ENCODE measurements at regions not wholly inside any gene's neighbourhood (a gene's known extent, or its start where the extent isn't known, plus 50 kb on each side); places are given as distances from the start of the nearest gene placed in this dataset.

GRCh38 chr4:14864365-14865030 is 137.8 kb upstream of the CPEB2 start:
- no peak for TF ChIP-seq CTCF (IDR thresholded peaks at IDR 0.05; ENCODE audit: borderline replicate concordance, insufficient read depth, low read depth, low read length)

DNA sequence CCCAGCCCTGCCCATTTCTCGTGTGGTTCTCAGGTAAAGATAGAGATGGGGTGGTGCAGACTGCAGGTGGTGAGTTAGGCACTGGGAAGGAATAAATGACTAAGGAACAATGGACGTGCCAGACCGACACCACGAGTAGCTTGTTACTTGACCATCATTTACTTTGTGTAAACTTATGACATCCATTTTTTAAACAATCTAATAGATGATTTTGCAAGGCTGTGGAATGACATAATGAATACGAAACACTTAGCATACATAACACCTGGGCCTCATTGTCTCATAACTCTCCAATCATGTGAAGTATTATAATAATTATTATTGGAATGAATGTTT is 137.3 kb upstream of the CPEB2 start:
- no peak overlapping the region for H3K4me3 ChIP-seq (ENCODE audit: low read depth, low read length)
- no peak for TF ChIP-seq CTCF (IDR thresholded peaks at IDR 0.05; ENCODE audit: borderline replicate concordance, insufficient read depth, low read depth, low read length)

More at GRCh38 chr4:14864365-14865030, 137.8 kb upstream of the CPEB2 start:
- no peak overlapping the region for H3K4me3 ChIP-seq (ENCODE audit: low read depth, low read length)

- no peak overlapping the region for H3K4me3 ChIP-seq (ENCODE audit: low read depth, low read length)
- no peak for TF ChIP-seq CTCF (IDR thresholded peaks at IDR 0.05; ENCODE audit: borderline replicate concordance, insufficient read depth, low read depth, low read length)
Measured at GRCh38 chr4:14865804-14866203, 136.5 kb upstream of the CPEB2 start.

- TF ChIP-seq CTCF (IDR thresholded peaks at IDR 0.05; ENCODE audit: borderline replicate concordance, insufficient read depth, low read depth, low read length): no peak
- H3K4me3 ChIP-seq (ENCODE audit: low read depth, low read length): no peak overlapping the region
Measured at GRCh38 chr4:14867847-14868246, 134.4 kb upstream of the CPEB2 start.

- TF ChIP-seq CTCF (IDR thresholded peaks at IDR 0.05; ENCODE audit: borderline replicate concordance, insufficient read depth, low read depth, low read length): no peak
- H3K4me3 ChIP-seq (ENCODE audit: low read depth, low read length): no peak overlapping the region
Measured at GRCh38 chr4:14868426-14869395, 133.6 kb upstream of the CPEB2 start.

- TF ChIP-seq CTCF (IDR thresholded peaks at IDR 0.05; ENCODE audit: borderline replicate concordance, insufficient read depth, low read depth, low read length): peak; percentile 58
- no peak overlapping the region for H3K4me3 ChIP-seq (ENCODE audit: low read depth, low read length)
Measured at GRCh38 chr4:14871676-14872430, 130.4 kb upstream of the CPEB2 start.

All from GM12875 (cell line).